ENCODE measurements at regions not wholly inside any gene's neighbourhood (a gene's known extent, or its start where the extent isn't known, plus 50 kb on each side); places are given as distances from the start of the nearest gene placed in this dataset.

DNA sequence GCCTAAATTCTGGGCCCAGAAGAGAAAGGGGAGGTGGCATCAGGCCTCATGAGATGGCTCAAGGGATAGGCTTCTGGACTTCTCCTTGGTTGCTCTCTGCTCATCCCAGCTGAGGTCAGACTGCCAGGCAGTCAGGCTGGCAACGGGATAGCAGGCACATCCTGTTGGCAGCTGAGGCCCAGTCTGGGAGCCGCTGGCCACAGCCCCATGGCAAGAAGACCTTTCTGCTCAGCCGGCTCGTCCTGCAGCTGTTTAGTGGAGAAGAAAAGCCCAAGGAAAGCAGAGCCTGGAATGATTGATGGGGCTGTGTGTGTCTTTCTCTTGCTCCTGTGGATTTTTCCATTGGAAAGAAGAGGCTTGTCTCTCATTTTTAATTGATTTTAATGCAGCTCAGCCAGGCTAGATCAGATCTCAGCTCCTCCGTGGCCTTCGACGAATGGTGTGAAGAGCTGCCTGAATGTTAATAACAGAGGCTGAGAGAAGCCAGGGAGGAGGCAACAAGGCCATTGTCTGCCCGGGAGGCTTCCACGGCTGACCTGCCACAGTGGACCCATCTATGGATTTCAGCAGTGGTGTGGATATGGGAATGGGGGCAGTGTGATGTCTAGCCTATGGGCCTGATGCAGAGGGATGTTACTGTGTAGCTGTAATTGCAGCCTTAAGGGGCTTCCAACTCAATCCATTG lies 99.5 kb downstream of the HS1BP3 start:
- DNase-seq (ENCODE audit: low read depth, low spot score): no peak
- in situ Hi-C loops (cut with HindIII; ENCODE audit: low pct_unique_long_range_greater_than_20kb, low sequenced_read_pairs): no loop called here

DNA sequence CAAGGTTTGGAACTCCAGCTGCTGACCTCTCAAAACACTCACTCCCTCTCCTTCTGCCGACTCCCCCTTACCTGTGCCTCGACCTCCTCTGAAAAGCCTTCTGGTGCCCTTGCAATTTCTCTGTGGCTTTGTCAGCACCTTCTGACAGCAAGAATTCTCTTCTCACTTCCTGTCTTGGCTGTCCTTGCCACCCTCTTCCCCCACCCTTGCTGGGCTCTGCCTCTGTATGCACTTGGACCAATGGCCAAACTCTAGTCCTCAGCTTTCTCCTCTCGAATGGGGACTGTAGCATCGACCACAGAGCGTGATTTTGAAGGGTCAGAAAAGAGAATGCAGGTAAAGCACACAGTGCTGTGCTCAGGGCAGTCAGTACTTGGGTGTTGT lies 99.0 kb downstream of the HS1BP3 start:
- in situ Hi-C loops (cut with HindIII; ENCODE audit: low pct_unique_long_range_greater_than_20kb, low sequenced_read_pairs): no loop called here
- no peak for DNase-seq (ENCODE audit: low read depth, low spot score)

DNA sequence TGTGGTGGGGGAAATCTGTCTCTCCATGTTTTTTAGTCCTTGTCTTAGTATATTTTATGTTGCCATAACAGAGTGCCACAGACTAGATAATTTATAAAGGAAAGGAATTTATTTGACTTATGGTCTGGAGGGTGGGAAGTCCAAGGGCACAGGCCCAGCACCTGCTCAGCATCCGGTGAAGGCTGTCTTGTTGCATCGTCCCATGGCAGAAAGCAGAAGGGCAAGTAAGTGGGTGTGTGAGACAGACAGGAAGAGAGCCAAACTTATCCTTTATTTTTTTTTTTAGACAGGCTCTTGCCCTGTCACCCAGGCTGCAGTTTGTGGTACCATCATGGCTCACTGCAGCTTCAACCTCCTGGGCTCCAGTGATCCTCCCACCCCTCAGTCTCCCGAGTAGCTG lies 98.1 kb downstream of the HS1BP3 start:
- in situ Hi-C loops (cut with HindIII; ENCODE audit: low pct_unique_long_range_greater_than_20kb, low sequenced_read_pairs): no loop called here
- DNase-seq (ENCODE audit: low read depth, low spot score): no peak

DNA sequence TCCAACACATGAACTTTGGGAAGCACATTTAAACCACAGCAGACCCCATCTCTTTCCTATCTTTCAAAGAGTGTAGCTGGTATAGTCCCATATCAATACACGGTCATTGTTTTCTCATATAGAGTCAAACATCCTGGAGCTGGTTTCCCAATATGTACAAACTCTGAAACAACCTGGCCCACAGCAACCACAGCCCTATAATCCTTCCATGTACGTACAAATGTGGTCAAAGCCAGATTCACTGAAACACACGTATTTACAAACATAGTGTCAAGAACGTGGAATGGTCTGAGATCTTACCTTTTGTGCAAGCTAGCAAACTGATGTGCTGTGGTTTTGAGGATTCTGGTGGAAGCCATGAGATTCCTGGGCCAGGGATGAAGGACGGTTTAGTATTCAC lies 97.3 kb downstream of the HS1BP3 start:
- in situ Hi-C loops (cut with HindIII; ENCODE audit: low pct_unique_long_range_greater_than_20kb, low sequenced_read_pairs): no loop called here
- DNase-seq (ENCODE audit: low read depth, low spot score): no peak

DNA sequence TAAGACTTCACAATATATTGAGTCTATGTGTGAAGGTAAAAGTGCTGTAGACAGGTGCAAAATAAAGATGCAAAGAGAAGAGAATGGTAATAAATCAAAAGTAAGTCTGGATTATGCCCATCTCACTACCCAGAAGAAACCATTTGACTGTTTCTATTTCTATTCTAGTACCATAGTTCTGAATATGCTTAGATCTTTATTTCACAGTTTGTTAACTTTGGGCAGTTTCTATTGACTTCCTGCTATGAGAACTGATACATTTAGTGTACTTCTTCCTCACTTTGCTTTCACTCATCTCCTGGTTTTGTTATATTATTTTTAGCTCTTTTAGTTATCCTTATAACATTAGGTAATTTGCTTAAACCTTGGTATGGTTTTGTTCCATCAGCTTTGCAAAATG lies 94.9 kb downstream of the HS1BP3 start:
- no peak for DNase-seq (ENCODE audit: low read depth, low spot score)
- in situ Hi-C loops (cut with HindIII; ENCODE audit: low pct_unique_long_range_greater_than_20kb, low sequenced_read_pairs): no loop called here

DNA sequence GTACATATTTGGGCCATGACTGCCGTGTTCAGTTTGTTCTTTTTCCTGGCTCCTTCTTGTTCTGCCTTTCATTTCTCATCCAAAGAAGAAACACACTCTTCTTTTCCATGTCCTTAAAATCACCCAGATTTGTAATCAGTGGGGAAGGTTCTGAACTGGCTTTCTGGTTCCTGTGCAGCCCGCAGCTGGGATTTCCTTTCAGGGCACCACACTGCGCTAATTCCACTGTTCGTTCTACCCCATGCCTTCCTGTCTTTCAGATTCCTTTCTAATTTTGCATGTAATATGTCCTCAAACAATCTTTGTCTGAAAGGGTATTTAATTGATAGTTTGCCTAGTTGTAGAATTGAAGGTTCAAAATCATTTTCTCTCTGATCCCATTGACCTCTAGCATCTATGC lies 94.1 kb downstream of the HS1BP3 start:
- DNase-seq (ENCODE audit: low read depth, low spot score): no peak
- in situ Hi-C loops (cut with HindIII; ENCODE audit: low pct_unique_long_range_greater_than_20kb, low sequenced_read_pairs): no loop called here

DNA sequence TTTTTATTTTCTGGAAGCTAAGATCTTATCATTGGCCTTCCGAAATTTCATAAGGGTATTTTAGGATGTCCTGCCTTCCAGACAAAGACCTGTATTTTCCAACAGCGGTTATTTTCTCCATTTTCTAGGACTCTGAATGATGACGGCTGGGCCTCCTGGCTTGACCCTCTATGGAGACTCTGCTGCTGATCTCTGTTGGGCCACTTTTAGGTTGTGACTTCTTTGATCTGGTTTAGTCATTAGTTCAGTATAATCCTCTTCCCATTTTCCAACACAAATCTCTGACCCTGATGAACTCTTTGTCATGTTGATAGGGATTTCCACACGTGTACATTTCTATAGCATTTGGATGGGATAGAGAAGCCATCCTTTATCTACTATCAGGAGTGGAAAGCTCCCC lies 93.7 kb downstream of the HS1BP3 start:
- in situ Hi-C loops (cut with HindIII; ENCODE audit: low pct_unique_long_range_greater_than_20kb, low sequenced_read_pairs): no loop called here
- no peak for DNase-seq (ENCODE audit: low read depth, low spot score)

DNA sequence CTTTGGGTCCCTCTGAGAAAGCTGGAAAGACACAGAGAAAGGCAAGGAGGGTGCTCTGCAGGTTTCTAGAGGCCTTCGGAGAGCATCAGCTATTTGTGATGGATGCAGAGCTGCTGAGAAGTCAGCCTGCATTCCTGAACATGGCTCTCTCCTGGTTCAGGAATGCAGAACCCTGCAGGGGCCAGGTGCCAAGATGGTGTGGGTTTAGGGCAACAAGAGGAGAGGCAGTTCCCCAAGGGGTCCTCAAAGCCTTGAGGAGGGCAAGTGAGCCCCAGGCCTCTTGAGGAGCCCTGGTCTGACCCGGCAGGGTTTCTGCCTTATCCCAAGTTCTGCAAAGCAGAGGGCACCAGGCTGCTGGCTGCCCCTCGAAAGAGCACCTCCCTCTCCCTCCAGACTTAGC lies 93.3 kb downstream of the HS1BP3 start:
- in situ Hi-C loops (cut with HindIII; ENCODE audit: low pct_unique_long_range_greater_than_20kb, low sequenced_read_pairs): no loop called here
- no peak for DNase-seq (ENCODE audit: low read depth, low spot score)

DNA sequence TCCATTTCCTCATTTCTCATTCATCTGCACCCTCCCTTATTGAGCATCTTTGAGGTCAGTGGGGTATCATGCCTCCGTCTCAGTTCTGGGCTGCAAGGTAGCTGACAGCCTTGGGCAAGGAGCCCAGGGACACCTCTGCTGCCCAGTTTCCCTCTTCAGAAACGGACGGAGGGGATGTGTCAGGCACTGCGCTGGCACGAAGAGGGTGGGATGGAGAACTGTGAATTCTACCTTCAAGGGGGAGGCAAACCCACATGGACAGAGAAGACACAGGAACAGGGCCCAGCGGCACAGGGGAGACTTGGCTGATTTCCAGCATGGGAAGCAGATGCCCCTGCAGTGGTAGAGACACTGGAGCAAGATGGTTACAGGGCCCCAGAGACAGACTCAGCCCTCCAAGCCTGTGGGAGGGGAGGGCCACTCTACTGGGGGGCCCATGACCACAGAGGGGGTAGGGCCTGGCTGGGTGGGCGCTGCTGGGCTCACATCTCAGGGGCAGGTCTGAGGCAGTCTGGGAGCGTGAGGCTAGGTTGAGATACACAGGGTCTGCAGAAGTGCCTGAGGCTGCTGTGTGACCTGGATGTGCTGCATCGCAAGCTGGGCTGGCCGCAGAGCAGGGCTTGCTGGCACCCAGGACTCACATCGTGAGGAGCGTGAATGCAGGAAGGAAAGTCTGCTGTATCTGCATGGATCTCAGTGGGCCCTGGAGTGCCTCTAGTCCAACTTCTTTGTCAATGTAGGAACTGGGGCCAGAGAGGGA lies 92.3 kb downstream of the HS1BP3 start:
- no peak for DNase-seq (ENCODE audit: low read depth, low spot score)
- in situ Hi-C loops (cut with HindIII; ENCODE audit: low pct_unique_long_range_greater_than_20kb, low sequenced_read_pairs): no loop called here

DNA sequence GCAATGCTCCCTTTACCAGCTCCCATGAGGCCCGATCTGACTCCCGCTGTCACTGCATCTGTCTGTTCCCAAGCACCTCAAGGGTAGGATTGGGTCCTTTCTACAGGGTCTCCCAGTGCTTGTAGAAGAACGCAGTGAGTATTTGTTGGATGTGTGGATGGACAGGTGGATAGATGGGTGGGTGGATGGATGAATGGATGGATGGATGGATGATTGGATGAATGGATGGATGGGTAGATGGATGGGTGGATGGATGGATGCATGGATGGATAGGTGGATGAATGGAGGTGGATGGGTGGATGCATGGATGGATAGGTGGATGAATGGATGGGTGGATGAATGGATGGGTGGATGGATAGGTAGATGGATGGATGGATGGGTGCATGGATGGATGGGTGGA lies 91.6 kb downstream of the HS1BP3 start:
- in situ Hi-C loops (cut with HindIII; ENCODE audit: low pct_unique_long_range_greater_than_20kb, low sequenced_read_pairs): no loop called here
- no peak for DNase-seq (ENCODE audit: low read depth, low spot score)

DNA sequence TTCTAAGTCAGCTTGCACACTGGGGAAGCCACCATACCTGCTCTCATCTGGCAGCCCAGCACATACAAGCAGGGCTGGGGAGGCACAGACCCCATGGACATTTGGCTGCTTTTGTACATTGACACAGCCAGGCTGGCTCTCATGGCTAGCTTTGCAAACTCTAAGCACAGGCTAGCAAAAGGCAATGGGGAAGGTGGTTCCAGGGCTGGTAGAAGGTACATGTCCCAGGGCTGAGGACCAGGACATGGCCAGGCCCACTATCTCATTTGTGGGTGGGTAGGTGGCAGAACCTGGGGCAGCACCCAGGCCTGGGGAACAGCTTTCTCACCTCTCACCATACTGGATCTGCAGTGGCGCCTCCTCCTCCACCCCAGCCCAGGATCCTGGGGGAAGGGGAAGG lies 90.9 kb downstream of the HS1BP3 start:
- DNase-seq (ENCODE audit: low read depth, low spot score): no peak
- in situ Hi-C loops (cut with HindIII; ENCODE audit: low pct_unique_long_range_greater_than_20kb, low sequenced_read_pairs): no loop called here

DNA sequence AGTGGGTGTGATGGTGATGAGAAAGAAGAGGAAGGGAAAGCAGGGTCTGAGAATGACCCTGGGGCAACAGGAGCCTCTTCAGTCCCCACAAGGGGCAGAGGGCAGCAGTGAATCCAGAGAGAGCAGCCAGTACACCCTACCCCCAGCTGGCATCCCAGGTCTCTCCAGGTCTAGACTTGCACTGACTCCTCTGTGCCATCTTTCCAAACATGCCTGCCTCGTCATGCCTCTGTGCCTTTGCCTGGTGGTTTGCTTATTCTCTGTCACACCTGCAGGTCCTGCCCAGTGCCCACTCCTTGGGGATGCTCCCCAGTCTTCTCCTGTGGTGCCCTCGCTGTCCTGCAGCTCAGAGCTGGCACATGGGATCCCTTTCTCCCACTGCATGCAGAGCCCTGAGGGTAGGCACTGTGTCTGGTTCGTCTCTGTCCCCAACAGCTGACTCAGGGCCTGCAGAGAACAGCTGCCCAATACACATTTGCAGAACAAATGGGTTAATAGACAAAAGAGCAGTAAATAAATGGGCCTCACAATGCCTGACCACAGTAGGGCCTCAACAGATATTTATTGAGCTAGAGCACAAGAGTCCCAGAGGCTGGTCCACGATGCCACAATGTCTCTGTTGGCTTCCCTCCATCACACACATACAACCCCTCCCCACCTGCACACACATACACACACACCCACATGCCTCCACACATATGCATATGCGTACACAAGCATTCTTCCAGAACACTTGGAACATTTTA lies 89.8 kb downstream of the HS1BP3 start:
- in situ Hi-C loops (cut with HindIII; ENCODE audit: low pct_unique_long_range_greater_than_20kb, low sequenced_read_pairs): no loop called here

DNA sequence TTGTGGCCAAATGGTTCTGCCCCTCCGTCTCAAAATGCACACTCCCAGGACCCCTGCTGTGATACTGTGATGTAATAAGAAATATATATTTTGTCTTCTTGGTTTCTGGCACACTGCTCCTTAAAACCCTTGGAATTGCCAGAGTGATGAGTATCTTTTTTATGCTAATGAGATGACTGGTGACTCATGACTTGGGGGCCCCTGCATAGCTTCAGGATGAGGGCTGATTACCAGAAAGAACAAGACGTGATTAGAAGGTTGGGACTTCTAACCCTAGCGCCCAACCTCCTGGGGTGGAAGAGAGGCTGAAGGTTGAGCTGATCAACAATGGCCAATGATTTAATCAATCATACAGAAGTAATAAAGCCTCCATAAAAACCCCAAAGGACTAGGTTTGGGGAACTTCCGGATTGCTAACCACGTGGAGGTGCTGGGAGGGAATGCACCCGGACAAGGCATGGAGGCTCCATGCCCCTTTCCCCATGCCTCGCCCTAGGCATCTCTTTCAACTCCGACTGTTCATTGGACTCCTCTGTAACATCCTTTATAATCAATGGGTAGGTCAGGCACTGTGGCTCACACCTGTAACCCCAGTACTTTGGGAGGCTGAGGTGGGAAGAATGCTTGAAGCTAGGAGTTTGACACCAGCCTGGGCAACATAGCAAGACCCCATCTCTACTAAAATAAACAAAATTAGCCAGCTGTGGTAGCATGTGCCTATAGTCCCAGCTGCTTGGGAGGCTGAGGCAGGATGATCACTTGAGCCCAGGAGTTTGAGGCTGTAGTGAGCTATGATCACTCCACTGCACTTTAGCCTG lies 89.1 kb downstream of the HS1BP3 start:
- DNase-seq (ENCODE audit: low read depth, low spot score): no peak
- in situ Hi-C loops (cut with HindIII; ENCODE audit: low pct_unique_long_range_greater_than_20kb, low sequenced_read_pairs): no loop called here

More for the DNA sequence above, 89.8 kb downstream of the HS1BP3 start:
- DNase-seq (ENCODE audit: low read depth, low spot score): no peak

DNA sequence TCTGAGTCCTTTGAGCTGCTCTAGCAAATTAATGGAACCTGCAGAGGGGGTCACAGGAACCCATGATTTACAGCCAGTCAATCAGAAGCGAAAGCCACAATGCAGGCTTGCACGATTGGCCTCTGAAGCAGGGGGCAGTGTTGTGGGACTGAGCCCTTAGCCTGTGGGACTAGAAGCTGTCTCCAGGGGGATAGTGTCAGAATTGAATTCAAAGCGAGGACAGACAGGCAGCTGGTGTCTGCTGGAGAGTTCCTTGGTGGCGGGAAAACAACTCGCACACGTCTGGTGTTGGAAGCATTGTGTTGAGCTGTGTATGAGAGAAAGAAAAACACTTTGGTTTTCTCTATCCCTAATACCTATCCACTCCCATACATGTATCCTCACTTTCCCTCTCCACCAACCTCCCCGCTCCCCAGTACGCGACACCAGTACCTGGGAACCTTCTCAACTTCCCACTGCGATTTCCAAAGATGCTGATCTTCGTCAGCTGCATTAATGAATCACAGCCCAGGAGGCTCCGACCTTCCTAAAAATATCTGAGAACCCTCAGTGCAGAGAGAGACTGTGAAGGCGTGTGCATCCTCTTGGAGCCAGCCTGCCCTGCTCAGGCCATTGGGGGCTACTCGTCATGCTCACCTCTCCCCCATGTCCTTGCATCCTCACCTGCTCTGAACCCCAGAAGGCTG lies 88.2 kb downstream of the HS1BP3 start:
- in situ Hi-C loops (cut with HindIII; ENCODE audit: low pct_unique_long_range_greater_than_20kb, low sequenced_read_pairs): no loop called here
- DNase-seq (ENCODE audit: low read depth, low spot score): peak; percentile 33

DNA sequence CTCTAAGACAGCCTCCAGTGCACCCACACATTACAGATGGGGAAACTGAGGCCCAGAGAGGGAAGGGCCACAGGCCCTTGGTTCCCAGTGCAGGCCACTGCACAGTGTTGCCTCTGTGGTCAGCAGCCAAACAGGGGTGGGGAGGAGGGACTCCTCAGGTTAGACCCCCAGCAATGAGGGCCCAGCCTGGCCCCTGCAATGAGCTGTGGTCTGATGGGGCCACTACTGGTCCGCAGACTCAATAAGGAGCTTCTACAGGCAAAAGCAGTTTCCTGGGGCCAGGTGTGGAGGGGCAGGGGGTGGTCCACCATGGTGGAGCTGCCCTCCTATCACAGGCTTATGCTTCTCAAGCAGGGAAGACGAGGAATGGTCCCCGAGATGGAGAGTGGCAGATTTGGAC lies 87.6 kb downstream of the HS1BP3 start:
- DNase-seq (ENCODE audit: low read depth, low spot score): no peak

DNA sequence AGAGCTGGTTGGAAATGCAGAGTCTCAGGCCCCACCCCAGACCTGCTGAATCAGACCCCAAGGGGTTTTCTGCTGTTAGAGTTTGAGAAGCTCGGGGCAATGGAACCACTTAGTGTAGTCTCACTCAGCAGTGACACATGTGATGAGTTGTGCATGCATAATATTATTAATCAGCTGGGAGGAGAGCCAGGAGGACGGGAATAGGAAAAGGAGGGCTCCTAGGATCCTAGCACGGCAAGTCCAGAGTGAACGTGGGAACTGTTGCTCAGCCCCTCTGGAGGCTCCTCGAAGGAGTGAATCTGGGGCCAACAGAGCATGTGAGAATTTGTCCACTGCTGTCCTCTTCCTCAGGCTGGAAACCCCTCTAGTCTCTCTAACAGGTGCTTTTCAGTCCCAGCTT lies 87.1 kb downstream of the HS1BP3 start:
- no peak for DNase-seq (ENCODE audit: low read depth, low spot score)
- in situ Hi-C loops (cut with HindIII; ENCODE audit: low pct_unique_long_range_greater_than_20kb, low sequenced_read_pairs): no loop called here

More for the DNA sequence above, 87.6 kb downstream of the HS1BP3 start:
- in situ Hi-C loops (cut with HindIII; ENCODE audit: low pct_unique_long_range_greater_than_20kb, low sequenced_read_pairs): no loop called here

DNA sequence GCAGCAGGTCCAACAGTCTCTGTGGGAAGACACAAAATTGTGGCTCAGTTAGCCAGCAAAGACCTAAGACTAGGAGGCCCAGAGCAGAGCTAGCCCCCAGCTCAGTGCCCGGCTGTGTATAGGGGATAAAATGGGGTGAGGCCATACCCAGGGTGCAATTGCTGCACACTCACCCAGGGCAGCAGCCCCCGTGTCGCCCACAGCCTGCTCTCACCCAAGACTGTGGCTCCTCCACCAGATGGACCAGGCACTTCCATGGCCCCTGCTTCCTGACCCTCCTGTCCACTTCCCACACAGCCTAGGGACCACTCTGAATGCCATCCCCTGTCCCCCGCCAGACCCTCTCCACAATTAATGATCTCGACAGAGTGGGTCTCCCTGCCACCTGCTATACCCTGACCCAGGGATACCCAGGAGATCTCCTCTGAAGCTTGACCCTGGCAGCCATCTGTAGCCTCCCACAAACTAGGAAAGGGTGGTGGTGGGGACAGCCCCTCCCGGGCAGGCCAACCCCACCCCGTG lies 85.7 kb downstream of the HS1BP3 start:
- in situ Hi-C loops (cut with HindIII; ENCODE audit: low pct_unique_long_range_greater_than_20kb, low sequenced_read_pairs): no loop called here
- DNase-seq (ENCODE audit: low read depth, low spot score): no peak
